GM23248 (cell line): ENCODE measurements at regions not wholly inside any gene's neighbourhood (a gene's known extent, or its start where the extent isn't known, plus 50 kb on each side); places are given as distances from the start of the nearest gene placed in this dataset.

Experiments
- DNase-seq: peaks from one replicate; pipeline ENCODE4 v3.0.0-alpha.2; 2015
- H2AFZ ChIP-seq: fragments of 200-600 bp; sonication (generic); 2 replicates; pipeline ENCODE4 v1.6.1; 2016; ENCODE audit warnings: antibody characterized with exemption
- H3F3A ChIP-seq: fragments of 200-600 bp; sonication (generic); 2 replicates; pipeline ENCODE4 v1.6.1; 2016; ENCODE audit warnings: mild to moderate bottlenecking, antibody characterized with exemption, mixed run types; ENCODE audit not compliant: insufficient read depth
- H3K27ac ChIP-seq: fragments of 200-600 bp; sonication (generic); 2 replicates; pipeline ENCODE4 v1.5.1; 2016; ENCODE audit warnings: mild to moderate bottlenecking
- H3K27me3 ChIP-seq: fragments of 200-600 bp; sonication (generic); replicated peaks from 2 replicates; pipeline ENCODE4 v1.6.1; 2016; ENCODE audit warnings: mild to moderate bottlenecking; ENCODE audit not compliant: insufficient read depth
- H3K36me3 ChIP-seq: fragments of 200-600 bp; sonication (generic); 2 replicates; pipeline ENCODE4 v1.6.1; 2016; ENCODE audit warnings: low read depth, mild to moderate bottlenecking
- H3K4me1 ChIP-seq: fragments of 200-600 bp; sonication (generic); 2 replicates; pipeline ENCODE4 v1.6.1; 2016; ENCODE audit warnings: mild to moderate bottlenecking; ENCODE audit not compliant: insufficient read depth
- H3K4me2 ChIP-seq: fragments of 200-600 bp; sonication (generic); one replicate; pipeline ENCODE4 v1.6.1; 2016; ENCODE audit warnings: mild to moderate bottlenecking; ENCODE audit not compliant: unreplicated experiment
- H3K4me3 ChIP-seq: fragments of 200-600 bp; sonication (generic); 2 replicates; pipeline ENCODE4 v1.5.1; 2016; ENCODE audit warnings: mild to moderate bottlenecking
- H3K79me2 ChIP-seq: fragments of 200-600 bp; sonication (generic); 2 replicates; pipeline ENCODE4 v1.6.1; 2016; ENCODE audit warnings: mild to moderate bottlenecking; ENCODE audit not compliant: insufficient read depth
- H3K9ac ChIP-seq: fragments of 200-600 bp; sonication (generic); 2 replicates; pipeline ENCODE4 v1.6.1; 2016; ENCODE audit warnings: mild to moderate bottlenecking
- H3K9me2 ChIP-seq: fragments of 200-600 bp; sonication (generic); 2 replicates; pipeline ENCODE4 v1.6.1; 2016; ENCODE audit warnings: mixed run types, mild to moderate bottlenecking, moderate library complexity; ENCODE audit not compliant: insufficient read depth
- H3K9me3 ChIP-seq: fragments of 200-600 bp; sonication (generic); one replicate; pipeline ENCODE4 v1.6.1; 2017; ENCODE audit warnings: low read depth
- H4K20me1 ChIP-seq: fragments of 200-600 bp; sonication (generic); 2 replicates; pipeline ENCODE4 v1.6.0; 2016; ENCODE audit not compliant: insufficient read depth
- EZH2 ChIP-seq: fragments of 200-600 bp; sonication (generic); IDR thresholded peaks from 2 replicates; pipeline ENCODE4 v1.6.1; 2018; ENCODE audit warnings: antibody characterized with exemption, mild to moderate bottlenecking; ENCODE audit not compliant: insufficient read depth, poor library complexity, severe bottlenecking
- EZH2phosphoT487 ChIP-seq: fragments of 200-600 bp; sonication (generic); IDR thresholded peaks from 2 replicates; pipeline ENCODE4 v1.6.1; 2018; ENCODE audit warnings: antibody characterized with exemption, moderate library complexity, mild to moderate bottlenecking, low read depth; ENCODE audit not compliant: insufficient read depth
- WGBS, 2 experiments: methylation state at CpG; one replicate each; pipeline ENCODE4 v1.1.6; 2015 to 2017; ENCODE audit warnings: low lambda C conversion rate in 2 of 2, low coverage in 1 of 2; ENCODE audit errors: missing lambda C conversion rate in 2 of 2; 5-methylcytosine and 5-hydroxymethylcytosine counted together
- in situ Hi-C: fragments of 300-500 bp; cut with MboI; formaldehyde crosslinking; loops from 2 replicates; pipeline ENCODE4 v1.15.0; 2020

DNA sequence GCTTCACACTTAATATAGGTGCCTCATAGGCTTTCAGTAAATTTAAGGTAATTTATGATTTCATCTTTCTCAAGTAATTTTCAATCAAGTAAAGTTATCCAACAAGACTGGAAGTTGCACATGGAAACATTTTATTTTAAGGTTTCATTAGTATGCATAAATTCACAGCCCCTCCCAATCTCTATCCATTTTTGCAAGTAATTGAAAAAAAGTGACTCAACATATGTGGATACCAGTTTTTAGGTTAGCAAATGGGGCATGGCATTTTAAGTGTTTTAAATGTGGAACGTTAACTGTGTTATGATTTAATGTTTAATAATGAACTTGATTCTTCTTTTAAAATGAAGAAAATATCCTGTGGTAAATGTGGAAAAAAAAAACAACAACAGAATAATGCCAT, 532.8 kb downstream of the FOXG1 start:
- H3K4me1 ChIP-seq, result 0 out of 2 replicates have a peak, but pooled peaks cover 7% of the 10 kb centered on the region
- no peaks in the 10 kb centered on the region for H4K20me1 ChIP-seq
- DNase-seq, result no peak
- H3K9me3 ChIP-seq, result no peaks in the 10 kb centered on the region
- in situ Hi-C loops, result no loop called here
- TF ChIP-seq EZH2 (no peak), EZH2phosphoT487 (no peak)
- H3K9me2 ChIP-seq, result no peaks in the 10 kb centered on the region
- H3K4me3 ChIP-seq, result no peak overlapping the region
- WGBS, 2 experiments, result 22 to 35% methylated on average over 1 of the region's 1 CpG
- H3K27ac ChIP-seq, result no peak overlapping the region
- H3K27me3 ChIP-seq, result no peaks in the 10 kb centered on the region
- H3K4me2 ChIP-seq, result no peak overlapping the region
- no peaks in the 10 kb centered on the region for H3K79me2 ChIP-seq
- no peaks in the 10 kb centered on the region for H3K36me3 ChIP-seq
- H3F3A ChIP-seq, result no peaks in the 10 kb centered on the region
- no peak overlapping the region for H2AFZ ChIP-seq
- H3K9ac ChIP-seq, result no peak overlapping the region

DNA sequence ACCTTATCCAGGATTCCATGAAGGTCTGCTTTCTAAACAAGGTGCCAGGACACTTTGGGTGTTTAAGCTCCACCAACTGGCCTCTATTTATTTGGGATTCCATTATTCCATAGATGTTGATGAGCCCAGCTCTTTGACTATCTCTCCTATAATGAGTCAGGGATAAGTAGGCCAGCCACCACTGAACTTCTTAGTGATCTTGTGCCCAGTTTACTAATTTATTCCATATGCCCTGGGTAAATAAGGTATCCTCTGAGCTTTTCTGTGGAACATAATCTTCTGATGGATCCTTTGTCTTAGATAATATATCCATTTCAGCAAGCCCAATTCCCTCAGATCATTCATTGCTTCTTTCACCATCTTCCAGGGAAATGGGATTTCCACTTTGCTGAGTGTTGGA, 535.0 kb downstream of the FOXG1 start:
- H3K27ac ChIP-seq, result no peak overlapping the region
- in situ Hi-C loops, result no loop called here
- H3K9ac ChIP-seq, result no peak overlapping the region
- TF ChIP-seq EZH2 (no peak), EZH2phosphoT487 (no peak)
- 0 out of 2 replicates have a peak, but pooled peaks cover 7% of the 10 kb centered on the region for H3K4me1 ChIP-seq
- no peaks in the 10 kb centered on the region for H4K20me1 ChIP-seq
- no peaks in the 10 kb centered on the region for H3K36me3 ChIP-seq
- H3K4me3 ChIP-seq, result no peak overlapping the region
- H2AFZ ChIP-seq, result no peak overlapping the region
- H3K9me2 ChIP-seq, result no peaks in the 10 kb centered on the region
- no peaks in the 10 kb centered on the region for H3K79me2 ChIP-seq
- peak; percentile 27 for DNase-seq
- no peak overlapping the region for H3K4me2 ChIP-seq
- H3F3A ChIP-seq, result no peaks in the 10 kb centered on the region
- no peaks in the 10 kb centered on the region for H3K27me3 ChIP-seq
- H3K9me3 ChIP-seq, result no peaks in the 10 kb centered on the region

DNA sequence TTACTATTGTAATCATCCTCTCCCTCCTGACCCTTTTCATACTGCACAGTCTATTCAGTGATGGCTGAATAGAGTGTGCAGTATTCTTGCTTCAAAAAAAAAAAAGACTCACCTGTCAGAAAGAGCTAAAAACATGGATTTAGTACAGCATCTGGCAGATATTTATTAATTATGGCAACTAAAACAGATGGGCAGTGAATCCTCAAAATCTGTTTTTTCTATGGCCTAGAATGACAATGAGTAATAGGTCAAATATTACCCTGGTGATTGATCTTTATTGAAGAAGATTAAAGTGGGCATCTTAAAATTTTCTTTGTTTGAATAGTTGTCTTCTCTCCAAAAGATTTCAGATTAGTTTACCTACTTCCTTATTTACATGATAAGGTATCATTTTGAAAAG, 543.6 kb downstream of the FOXG1 start:
- H3K4me2 ChIP-seq, result peak overlapping the region; percentile 48

DNA sequence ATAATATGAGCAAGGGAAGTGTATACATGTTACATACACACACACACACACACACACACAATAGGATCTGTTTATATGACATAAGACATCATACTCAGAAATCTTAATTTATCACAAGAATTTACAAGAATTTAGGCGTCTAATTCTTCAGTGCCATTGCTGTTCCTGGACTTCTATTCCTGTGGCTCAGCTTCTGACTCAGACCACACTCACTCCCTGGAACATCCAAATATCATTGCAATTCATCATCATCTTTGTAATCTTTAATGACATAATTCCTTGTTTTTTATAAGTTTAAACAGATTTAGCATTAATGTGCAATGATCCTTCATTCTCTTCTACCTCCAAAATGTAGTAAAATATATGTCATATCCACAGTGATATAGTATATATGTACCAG, 544.2 kb downstream of the FOXG1 start:
- Histone ChIP-seq H3K36me3 (no peaks in the 10 kb centered on the region), H3K4me2 (peak overlapping the region; percentile 48), H3K9me2 (no peaks in the 10 kb centered on the region), H3K27ac (no peak overlapping the region), H3K4me1 (peaks cover 30% of the 10 kb centered on the region), H3K4me3 (no peak overlapping the region), H3F3A (peaks cover 28% of the 10 kb centered on the region), H2AFZ (no peak overlapping the region), H4K20me1 (no peaks in the 10 kb centered on the region), H3K27me3 (no peaks in the 10 kb centered on the region), H3K9me3 (no peaks in the 10 kb centered on the region), H3K79me2 (no peaks in the 10 kb centered on the region), H3K9ac (no peak overlapping the region)
- peak; percentile 83 for DNase-seq
- WGBS, 2 experiments, result 0% methylated on average over 1 of the region's 1 CpG
- in situ Hi-C loops, result no loop called here
- TF ChIP-seq EZH2phosphoT487, result no peak
- TF ChIP-seq EZH2, result no peak

More for the DNA sequence above, 543.6 kb downstream of the FOXG1 start:
- peaks cover 30% of the 10 kb centered on the region for H3K4me1 ChIP-seq
- H3K79me2 ChIP-seq, result no peaks in the 10 kb centered on the region
- no peaks in the 10 kb centered on the region for H3K9me3 ChIP-seq
- peaks cover 28% of the 10 kb centered on the region for H3F3A ChIP-seq
- H3K27ac ChIP-seq, result no peak overlapping the region
- in situ Hi-C loops, result no loop called here
- no peaks in the 10 kb centered on the region for H4K20me1 ChIP-seq
- H3K9ac ChIP-seq, result no peak overlapping the region
- no peak overlapping the region for H3K4me3 ChIP-seq
- H3K36me3 ChIP-seq, result no peaks in the 10 kb centered on the region
- no peak for TF ChIP-seq EZH2
- no peak for TF ChIP-seq EZH2phosphoT487
- H3K9me2 ChIP-seq, result no peaks in the 10 kb centered on the region
- no peak overlapping the region for H2AFZ ChIP-seq
- H3K27me3 ChIP-seq, result no peaks in the 10 kb centered on the region
- DNase-seq, result no peak

DNA sequence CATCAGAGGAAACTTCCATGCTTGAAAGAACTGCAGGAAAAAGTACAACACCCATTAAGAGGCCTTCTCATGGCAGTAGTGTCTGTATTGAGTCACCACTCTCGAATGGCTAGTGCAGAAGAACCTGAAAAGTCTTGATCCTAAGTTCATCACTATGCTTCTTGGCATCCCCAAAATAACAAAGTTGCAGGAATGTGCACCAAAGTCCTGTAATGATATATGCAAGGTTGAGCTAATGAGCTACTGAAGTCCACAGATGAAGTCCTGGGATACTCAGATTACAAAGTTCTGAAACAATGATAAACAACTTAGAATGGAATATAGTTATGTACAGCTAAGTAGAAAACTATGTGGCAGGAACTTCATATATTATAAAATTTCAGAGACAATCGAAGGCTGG, 545.4 kb downstream of the FOXG1 start:
- Histone ChIP-seq H3K9me2 (no peaks in the 10 kb centered on the region), H3K79me2 (no peaks in the 10 kb centered on the region), H4K20me1 (no peaks in the 10 kb centered on the region), H3K9me3 (no peaks in the 10 kb centered on the region), H3K4me3 (no peak overlapping the region), H3K27me3 (no peaks in the 10 kb centered on the region), H3K4me2 (no peak overlapping the region), H3K9ac (no peak overlapping the region), H3K36me3 (no peaks in the 10 kb centered on the region), H3K27ac (no peak overlapping the region), H3F3A (peaks cover 28% of the 10 kb centered on the region), H3K4me1 (peaks cover 30% of the 10 kb centered on the region), H2AFZ (no peak overlapping the region)
- WGBS, 2 experiments, result 35 to 38% methylated on average over 2 of the region's 2 CpGs
- peak; percentile 16 for DNase-seq
- in situ Hi-C loops, result no loop called here
- TF ChIP-seq EZH2 (no peak), EZH2phosphoT487 (no peak)
